H9 (cell line): ENCODE measurements at regions not wholly inside any gene's neighbourhood (a gene's known extent, or its start where the extent isn't known, plus 50 kb on each side); places are given as distances from the start of the nearest gene placed in this dataset.

Source experiments
- DNase-seq: peaks from one replicate; pipeline ENCODE4 v3.0.0-alpha.2; 2017
- H2AFZ ChIP-seq: one replicate; pipeline ENCODE4 v1.6.1; 2013; ENCODE audit warnings: mild to moderate bottlenecking, low read length, control low read depth, moderate library complexity
- H2AK5ac ChIP-seq: 2 replicates; pipeline ENCODE4 v1.6.1; 2013; ENCODE audit warnings: low read length, control low read depth, mixed read lengths; ENCODE audit not compliant: insufficient read length
- H2BK120ac ChIP-seq: one replicate; pipeline ENCODE4 v1.6.1; 2013; ENCODE audit warnings: low read depth, mild to moderate bottlenecking, low read length, control low read depth, inconsistent platforms; ENCODE audit not compliant: poor library complexity, severe bottlenecking
- H2BK12ac ChIP-seq: 2 replicates; pipeline ENCODE4 v1.6.1; 2013; ENCODE audit warnings: low read length, control low read depth, mixed read lengths, low read depth; ENCODE audit not compliant: insufficient read length
- H2BK15ac ChIP-seq: 2 replicates; pipeline ENCODE4 v1.6.1; 2013; ENCODE audit warnings: low read depth, low read length, control low read depth
- H2BK20ac ChIP-seq: one replicate; pipeline ENCODE4 v1.6.1; 2013; ENCODE audit warnings: low read depth, mild to moderate bottlenecking, low read length, control low read depth, inconsistent platforms; ENCODE audit not compliant: poor library complexity, severe bottlenecking
- H2BK5ac ChIP-seq: 2 replicates; pipeline ENCODE4 v1.6.1; 2013; ENCODE audit warnings: low read length, control low read depth, mixed read lengths; ENCODE audit not compliant: insufficient read length
- H3K14ac ChIP-seq: 2 replicates; pipeline ENCODE4 v1.6.1; 2013; ENCODE audit warnings: low read length, control low read depth; ENCODE audit not compliant: insufficient read depth
- H3K18ac ChIP-seq: 2 replicates; pipeline ENCODE4 v1.6.1; 2013; ENCODE audit warnings: low read depth, mild to moderate bottlenecking, mixed read lengths, low read length, control low read depth; ENCODE audit not compliant: insufficient read length
- H3K23ac ChIP-seq: 2 replicates; pipeline ENCODE4 v1.6.1; 2013; ENCODE audit warnings: low read length, control low read depth, mixed read lengths, low read depth; ENCODE audit not compliant: insufficient read length
- H3K23me2 ChIP-seq: 2 replicates; pipeline ENCODE4 v1.6.1; 2013; ENCODE audit warnings: low read depth, mild to moderate bottlenecking, mixed read lengths, low read length, control low read depth; ENCODE audit not compliant: insufficient read length, poor library complexity, severe bottlenecking
- H3K27ac ChIP-seq: 2 replicates; pipeline ENCODE4 v1.5.1; 2013; ENCODE audit warnings: low read length, control low read depth, mixed read lengths, low read depth; ENCODE audit not compliant: insufficient read length
- H3K27me3 ChIP-seq: 2 replicates; pipeline ENCODE4 v1.6.1; 2013; ENCODE audit warnings: low read length, control low read depth, inconsistent platforms; ENCODE audit not compliant: insufficient read depth
- H3K4ac ChIP-seq: 2 replicates; pipeline ENCODE4 v1.6.1; 2013; ENCODE audit warnings: low read depth, mild to moderate bottlenecking, control low read depth, inconsistent platforms, low read length, moderate library complexity
- H3K4me1 ChIP-seq: 2 replicates; pipeline ENCODE4 v1.6.1; 2013; ENCODE audit warnings: low read length, control low read depth, inconsistent platforms; ENCODE audit not compliant: insufficient read depth
- H3K4me2 ChIP-seq: 2 replicates; pipeline ENCODE4 v1.6.1; 2013; ENCODE audit warnings: low read length, control low read depth, mixed read lengths; ENCODE audit not compliant: insufficient read length, insufficient read depth
- H3K56ac ChIP-seq: 2 replicates; pipeline ENCODE4 v1.6.1; 2013; ENCODE audit warnings: low read depth, mild to moderate bottlenecking, mixed read lengths, low read length, control low read depth; ENCODE audit not compliant: insufficient read length
- H3K79me1 ChIP-seq: 2 replicates; pipeline ENCODE4 v1.6.1; 2013; ENCODE audit warnings: low read depth, mild to moderate bottlenecking, moderate library complexity, low read length, control low read depth, inconsistent platforms; ENCODE audit not compliant: insufficient read depth, poor library complexity, severe bottlenecking
- H3K79me2 ChIP-seq: 2 replicates; pipeline ENCODE4 v1.6.1; 2013; ENCODE audit warnings: low read length, control low read depth, inconsistent platforms; ENCODE audit not compliant: insufficient read depth
- H3K9ac ChIP-seq: 2 replicates; pipeline ENCODE4 v1.6.1; 2013; ENCODE audit warnings: low read length, control low read depth, mixed read lengths; ENCODE audit not compliant: insufficient read length; ENCODE audit errors: extremely low read depth
- H3K9me3 ChIP-seq: one replicate; pipeline ENCODE4 v1.6.1; 2013; ENCODE audit warnings: low read depth, low read length, inconsistent platforms; ENCODE audit not compliant: control insufficient read depth
- H3T11ph ChIP-seq: one replicate; pipeline ENCODE4 v1.6.1; 2013; ENCODE audit warnings: mild to moderate bottlenecking, low read length, control low read depth, inconsistent platforms
- H4K20me1 ChIP-seq: one replicate; pipeline ENCODE4 v1.6.1; 2013; ENCODE audit not compliant: control insufficient read depth, insufficient read length, insufficient read depth
- H4K5ac ChIP-seq: 2 replicates; pipeline ENCODE4 v1.6.1; 2013; ENCODE audit warnings: low read depth, mild to moderate bottlenecking, mixed read lengths, low read length, control low read depth; ENCODE audit not compliant: insufficient read length
- H4K8ac ChIP-seq: replicated peaks from 2 replicates; pipeline ENCODE4 v1.6.1; 2013; ENCODE audit warnings: low read length, control low read depth, mixed read lengths, low read depth; ENCODE audit not compliant: insufficient read length
- H4K91ac ChIP-seq: 2 replicates; pipeline ENCODE4 v1.6.1; 2013; ENCODE audit warnings: low read depth, mild to moderate bottlenecking, moderate library complexity, mixed read lengths, low read length, control low read depth; ENCODE audit not compliant: insufficient read length
- H3K27ac Mint-ChIP-seq, 3 experiments: 2 replicates in 2 of 3; 3 replicates in 1 of 3; pipeline ENCODE4 v1.8.0; 2020 to 2021; ENCODE audit warnings: mixed read lengths in 3 of 3, mild to moderate bottlenecking in 1 of 3, moderate library complexity in 1 of 3
- H3K27me3 Mint-ChIP-seq: 2 replicates; pipeline ENCODE4 v1.8.0; 2021; ENCODE audit warnings: low read depth, mild to moderate bottlenecking, moderate library complexity, mixed read lengths
- H3K36me3 Mint-ChIP-seq, 3 experiments: 2 replicates in 2 of 3; 3 replicates in 1 of 3; pipeline ENCODE4 v1.8.0; 2020 to 2021; ENCODE audit warnings: low read depth in 3 of 3, mixed read lengths in 3 of 3; ENCODE audit not compliant: insufficient read depth in 1 of 3
- H3K4me1 Mint-ChIP-seq, 2 experiments: 2 replicates each; pipeline ENCODE4 v1.8.0; 2020; ENCODE audit warnings: mixed read lengths in 2 of 2
- H3K4me3 Mint-ChIP-seq, 2 experiments: 2 replicates in 1 of 2; 3 replicates in 1 of 2; pipeline ENCODE4 v1.8.0; 2020 to 2021; ENCODE audit warnings: mild to moderate bottlenecking in 2 of 2, mixed read lengths in 2 of 2, moderate library complexity in 1 of 2
- H3K9me3 Mint-ChIP-seq, 2 experiments: 2 replicates in 1 of 2; 3 replicates in 1 of 2; pipeline ENCODE4 v1.8.0; 2020; ENCODE audit warnings: mild to moderate bottlenecking in 2 of 2, mixed read lengths in 2 of 2, moderate library complexity in 1 of 2
- CTCF ChIP-seq: fragments of 200-600 bp; sonication (generic); conservative IDR thresholded peaks from 3 replicates; pipeline ENCODE4 v1.8.0; 2021; ENCODE audit warnings: antibody characterized with exemption, mild to moderate bottlenecking
- WGBS: extraction: QIAGEN DNeasy Blood & Tissue Kit; methylation state at CpG from one replicate; pipeline ENCODE4 v1.1.7; 2013; ENCODE audit warnings: missing lambda C conversion rate, low lambda C conversion rate, mixed read lengths; ENCODE audit not compliant: insufficient read length; ENCODE audit errors: extremely low coverage; 5-methylcytosine and 5-hydroxymethylcytosine counted together

GRCh38 chr2:52474091-52474490, 1293.5 kb upstream of the CHAC2 start:
- no peak for TF ChIP-seq CTCF

More at GRCh38 chr2:52474091-52474490, 1293.5 kb upstream of the CHAC2 start:
- no peak overlapping the region for H2BK120ac ChIP-seq
- no peak overlapping the region for H3K27ac ChIP-seq
- Mint-ChIP-seq H3K9me3 (peaks cover 0 to 4% of the 10 kb centered on the region in 2 experiments; a peak in 3 of 5 replicates), H3K4me3 (no peak overlapping the region), H3K27ac (no peak overlapping the region), H3K27me3 (no peaks in the 10 kb centered on the region), H3K4me1 (peaks cover 16 to 20% of the 10 kb centered on the region in 2 experiments), H3K36me3 (peaks cover 0 to 14% (median 2%) of the 10 kb centered on the region in 3 experiments; a peak in 3 of 7 replicates)
- DNase-seq, result no peak
- no peak overlapping the region for H3T11ph ChIP-seq
- H3K79me1 ChIP-seq, result no peaks in the 10 kb centered on the region
- no peaks in the 10 kb centered on the region for H3K23me2 ChIP-seq
- no peak overlapping the region for H4K5ac ChIP-seq
- no peak overlapping the region for H3K4ac ChIP-seq
- H2AFZ ChIP-seq, result no peak overlapping the region
- no peaks in the 10 kb centered on the region for H4K20me1 ChIP-seq
- no peak overlapping the region for H2BK5ac ChIP-seq
- no peak overlapping the region for H3K18ac ChIP-seq
- H3K23ac ChIP-seq, result no peak overlapping the region
- H3K56ac ChIP-seq, result no peak overlapping the region
- no peak overlapping the region for H2AK5ac ChIP-seq
- no peak overlapping the region for H4K91ac ChIP-seq
- H3K14ac ChIP-seq, result no peak overlapping the region
- no peaks in the 10 kb centered on the region for H3K9me3 ChIP-seq
- H3K4me2 ChIP-seq, result no peak overlapping the region
- H2BK20ac ChIP-seq, result no peak overlapping the region
- H2BK12ac ChIP-seq, result no peak overlapping the region
- no peak overlapping the region for H2BK15ac ChIP-seq
- WGBS, result no CpG with 5 or more reads among the region's 1 CpG
- no peaks in the 10 kb centered on the region; the same call in 1 of the 2 replicates for H3K4me1 ChIP-seq
- H3K27me3 ChIP-seq, result no peaks in the 10 kb centered on the region
- H3K9ac ChIP-seq, result no peak overlapping the region
- H3K79me2 ChIP-seq, result no peaks in the 10 kb centered on the region
- no peak overlapping the region for H4K8ac ChIP-seq
